ENCODE measurements at regions not wholly inside any gene's neighbourhood (a gene's known extent, or its start where the extent isn't known, plus 50 kb on each side); places are given as distances from the start of the nearest gene placed in this dataset.

GRCh38 chr18:53862921-53863320 is 361.5 kb downstream of the MBD2 start:
- TF ChIP-seq CTCF (IDR thresholded peaks at IDR 0.05) (no peak), POLR2A (IDR thresholded peaks at IDR 0.05) (no peak)

Measured in lower leg skin (tissue), 3 donors.